Smooth muscle cell (in vitro differentiated cells): ENCODE measurements at regions not wholly inside any gene's neighbourhood (a gene's known extent, or its start where the extent isn't known, plus 50 kb on each side); places are given as distances from the start of the nearest gene placed in this dataset.

Source experiments
- DNase-seq: peaks from one replicate; lab custom pipeline; 2025; ENCODE audit not compliant: unreplicated experiment; lab: John Stamatoyannopoulos, UW
- H2AFZ ChIP-seq: fragments of 200-600 bp; sonication (generic); 2 replicates; pipeline ENCODE4 v1.6.0; 2016; ENCODE audit warnings: antibody characterized with exemption, low read depth, mild to moderate bottlenecking
- H3F3A ChIP-seq: fragments of 200-600 bp; sonication (generic); 2 replicates; pipeline ENCODE4 v1.6.0; 2017; ENCODE audit warnings: antibody characterized with exemption, low read depth
- H3K27ac ChIP-seq: fragments of 200-600 bp; sonication (generic); 2 replicates; pipeline ENCODE4 v1.5.1; 2016; ENCODE audit warnings: low read depth, mild to moderate bottlenecking
- H3K27me3 ChIP-seq: fragments of 200-600 bp; sonication (generic); 2 replicates; pipeline ENCODE4 v1.6.1; 2016; ENCODE audit warnings: low read depth, mild to moderate bottlenecking
- H3K36me3 ChIP-seq: fragments of 200-600 bp; sonication (generic); 2 replicates; pipeline ENCODE4 v1.5.1; 2016; ENCODE audit warnings: low read depth
- H3K4me1 ChIP-seq: fragments of 200-600 bp; sonication (generic); 2 replicates; pipeline ENCODE4 v1.5.1; 2016; ENCODE audit warnings: low read depth
- H3K4me2 ChIP-seq: fragments of 200-600 bp; sonication (generic); 2 replicates; pipeline ENCODE4 v1.6.0; 2016; ENCODE audit warnings: mild to moderate bottlenecking
- H3K4me3 ChIP-seq: fragments of 200-600 bp; sonication (generic); 2 replicates; pipeline ENCODE4 v1.5.1; 2016; ENCODE audit warnings: mild to moderate bottlenecking
- H3K79me2 ChIP-seq: fragments of 200-600 bp; sonication (generic); 2 replicates; pipeline ENCODE4 v1.6.0; 2016; ENCODE audit warnings: low read depth, mild to moderate bottlenecking
- H3K9ac ChIP-seq: fragments of 200-600 bp; sonication (generic); 2 replicates; pipeline ENCODE4 v1.6.0; 2016; ENCODE audit warnings: low read depth
- H3K9me3 ChIP-seq: fragments of 200-600 bp; sonication (generic); replicated peaks from 2 replicates; pipeline ENCODE4 v1.5.1; 2016; ENCODE audit warnings: low read depth
- H4K20me1 ChIP-seq: fragments of 200-600 bp; sonication (generic); 2 replicates; pipeline ENCODE4 v1.6.0; 2016; ENCODE audit warnings: low read depth
- CTCF ChIP-seq: fragments of 200-600 bp; sonication (generic); IDR thresholded peaks from 2 replicates; pipeline ENCODE4 v1.5.1; 2017; ENCODE audit warnings: borderline replicate concordance, mild to moderate bottlenecking, antibody characterized with exemption; ENCODE audit not compliant: insufficient read depth, poor library complexity, severe bottlenecking
- WGBS: methylation state at CpG from one replicate; pipeline ENCODE4 v1.1.7; 2016; ENCODE audit warnings: low lambda C conversion rate; 5-methylcytosine and 5-hydroxymethylcytosine counted together

- Histone ChIP-seq H3F3A (no peaks in the 10 kb centered on the region), H3K9ac (no peak overlapping the region), H2AFZ (no peak overlapping the region), H3K27ac (no peak overlapping the region), H3K9me3 (no peaks in the 10 kb centered on the region), H3K27me3 (peaks cover 5% of the 10 kb centered on the region), H3K4me3 (no peak overlapping the region), H3K4me1 (no peaks in the 10 kb centered on the region), H3K79me2 (no peaks in the 10 kb centered on the region), H3K4me2 (no peak overlapping the region), H3K36me3 (no peaks in the 10 kb centered on the region), H4K20me1 (no peaks in the 10 kb centered on the region)
- no peak for DNase-seq
- WGBS = 85% methylated on average over 2 of the region's 2 CpGs
- TF ChIP-seq CTCF = no peak
These were observed 462.5 kb upstream of the EEF2KMT start for GRCh38 chr16:5560084-5560483.

- Histone ChIP-seq H3K4me2 (no peak overlapping the region), H3K9me3 (no peaks in the 10 kb centered on the region), H3K9ac (no peak overlapping the region), H3F3A (no peaks in the 10 kb centered on the region), H3K4me3 (no peak overlapping the region), H3K36me3 (no peaks in the 10 kb centered on the region), H2AFZ (no peak overlapping the region), H3K27me3 (peaks cover 5% of the 10 kb centered on the region), H3K79me2 (no peaks in the 10 kb centered on the region), H4K20me1 (no peaks in the 10 kb centered on the region), H3K4me1 (no peaks in the 10 kb centered on the region), H3K27ac (no peak overlapping the region)
- no peak for TF ChIP-seq CTCF
- DNase-seq = no peak
- 72% methylated on average over 9 of the region's 9 CpGs for WGBS
These were observed 460.4 kb upstream of the EEF2KMT start for GRCh38 chr16:5557966-5558365.

- Histone ChIP-seq H3K27ac (no peak overlapping the region), H3K36me3 (no peaks in the 10 kb centered on the region), H3K9me3 (no peaks in the 10 kb centered on the region), H3K4me2 (no peak overlapping the region), H2AFZ (no peak overlapping the region), H3K79me2 (no peaks in the 10 kb centered on the region), H3K9ac (no peak overlapping the region), H3K4me1 (no peaks in the 10 kb centered on the region), H4K20me1 (no peaks in the 10 kb centered on the region), H3F3A (no peaks in the 10 kb centered on the region), H3K27me3 (peaks cover under 1% of the 10 kb centered on the region), H3K4me3 (no peak overlapping the region)
- 91% methylated on average over 3 of the region's 3 CpGs for WGBS
- no peak for DNase-seq
- TF ChIP-seq CTCF = no peak
These were observed 459.9 kb upstream of the EEF2KMT start for GRCh38 chr16:5557448-5557847.

- H3K9ac ChIP-seq = no peak overlapping the region
- no peaks in the 10 kb centered on the region for H4K20me1 ChIP-seq
- no peaks in the 10 kb centered on the region for H3K36me3 ChIP-seq
- no peak overlapping the region for H2AFZ ChIP-seq
- H3K27me3 ChIP-seq = no peaks in the 10 kb centered on the region
- no peaks in the 10 kb centered on the region for H3K4me1 ChIP-seq
- no peak overlapping the region for H3K4me3 ChIP-seq
- no peak overlapping the region for H3K4me2 ChIP-seq
- H3K9me3 ChIP-seq = no peaks in the 10 kb centered on the region
- no peaks in the 10 kb centered on the region for H3F3A ChIP-seq
- 83% methylated on average over 13 of the region's 13 CpGs for WGBS
- H3K79me2 ChIP-seq = no peaks in the 10 kb centered on the region
- no peak for DNase-seq
- TF ChIP-seq CTCF = no peak
- no peak overlapping the region for H3K27ac ChIP-seq
These were observed 458.7 kb upstream of the EEF2KMT start for GRCh38 chr16:5556158-5556810.
